HCT116 (cell line): ENCODE measurements at regions not wholly inside any gene's neighbourhood (a gene's known extent, or its start where the extent isn't known, plus 50 kb on each side); places are given as distances from the start of the nearest gene placed in this dataset.

Source experiments
- ATAC-seq: fragments of 200-7000 bp; cut with Tn5 transposase; 2 replicates; pipeline ENCODE4 v1.9.1; 2020; ENCODE audit warnings: mild to moderate bottlenecking, moderate library complexity
- BruUV-seq: library from RNA; stranded (reverse); fragments of 400-500 nt; replicated peaks from 2 replicates; lab custom pipeline; 2021; lab: Mats Ljungman, UMichigan
- CTCF ChIA-PET: fragments of 300-600 bp; sonication (Branson Sonifier 250); formaldehyde crosslinking; loops from one replicate; lab custom pipeline; 2021; ENCODE audit warnings: antibody characterized with exemption; lab: Charles Lee
- POLR2A ChIA-PET: fragments of 300-600, 350-600 bp; sonication (Branson Sonifier 250); formaldehyde crosslinking; loops from one replicate; lab custom pipeline; 2021; ENCODE audit warnings: antibody characterized with exemption; lab: Charles Lee
- RAD21 ChIA-PET, 2 experiments: fragments of 300-600 bp; sonication (Branson Sonifier 250); formaldehyde crosslinking; loops; one replicate each; lab custom pipeline; 2023; ENCODE audit warnings: low total read pairs in 2 of 2; ENCODE audit not compliant: uncharacterized antibody in 2 of 2, unreplicated experiment in 2 of 2, low non-redundant PET in 1 of 2; lab: Charles Lee
- DNase-seq: peaks from one replicate; pipeline ENCODE4 v3.0.0-alpha.2; 2010; ENCODE audit warnings: low read depth, low spot score
- H2AFZ ChIP-seq: fragments of 200-600 bp; shearing (Covaris generic), sonication (generic); 2 replicates; pipeline ENCODE4 v1.6.1; 2017; ENCODE audit warnings: low read depth, mixed run types, mixed read lengths, antibody characterized with exemption, low read length; ENCODE audit not compliant: poor library complexity, severe bottlenecking
- H3K27ac ChIP-seq: 2 replicates; pipeline ENCODE4 v1.5.1; 2012; ENCODE audit warnings: low read depth, low read length
- H3K27me3 ChIP-seq: fragments of 200-600 bp; sonication (generic); 2 replicates; pipeline ENCODE4 v1.6.1; 2016; ENCODE audit warnings: mixed run types, low read length, mixed read lengths; ENCODE audit not compliant: insufficient read depth
- H3K36me3 ChIP-seq, 2 experiments: fragments of 200-500 bp in 1 of 2; fragments of 200-600 bp in 1 of 2; sonication (Bioruptor generic) in 1 of 2; sonication (generic) in 1 of 2; 2 replicates each; pipeline versions ENCODE4 v1.5.1 to v1.6.1; 2014 to 2016; ENCODE audit warnings: low read length in 2 of 2, inconsistent platforms in 1 of 2, mixed read lengths in 1 of 2, mixed run types in 1 of 2; ENCODE audit not compliant: insufficient read depth in 2 of 2, control insufficient read depth in 1 of 2
- H3K4me1 ChIP-seq, 2 experiments: fragments of 200-600 bp in 1 of 2; sonication (generic) in 1 of 2; 2 replicates each; pipeline versions ENCODE4 v1.5.1 to v1.6.1; 2012 to 2017; ENCODE audit warnings: low read length in 2 of 2, inconsistent platforms in 1 of 2, mild to moderate bottlenecking in 1 of 2, mixed read lengths in 1 of 2, mixed run types in 1 of 2, moderate library complexity in 1 of 2; ENCODE audit not compliant: insufficient read depth in 2 of 2, control insufficient read depth in 1 of 2
- H3K4me2 ChIP-seq: fragments of 200-600 bp; sonication (generic); 2 replicates; pipeline ENCODE4 v1.6.1; 2017; ENCODE audit warnings: mixed run types, low read length, mixed read lengths
- H3K4me3 ChIP-seq, 2 experiments: fragments of 200-600 bp in 1 of 2; sonication (generic) in 1 of 2; replicated peaks in 1 of 2; 2 replicates each; pipeline ENCODE4 v1.5.1; 2011 to 2016; ENCODE audit warnings: low read length in 2 of 2, control low read depth in 1 of 2, low read depth in 1 of 2, mild to moderate bottlenecking in 1 of 2, mixed read lengths in 1 of 2, mixed run types in 1 of 2
- H3K79me2 ChIP-seq: fragments of 200-600 bp; sonication (generic); 2 replicates; pipeline ENCODE4 v1.6.1; 2017; ENCODE audit warnings: mild to moderate bottlenecking, mixed run types, low read length, moderate library complexity, mixed read lengths; ENCODE audit not compliant: insufficient read depth
- H3K9ac ChIP-seq: fragments of 200-600 bp; sonication (generic); 2 replicates; pipeline ENCODE4 v1.6.1; 2016; ENCODE audit warnings: low read length, mixed read lengths
- H3K9me2 ChIP-seq: fragments of 200-600 bp; sonication (generic), shearing (Covaris generic); 2 replicates; pipeline ENCODE4 v1.6.1; 2017; ENCODE audit warnings: mixed run types, mild to moderate bottlenecking, moderate library complexity; ENCODE audit not compliant: insufficient read depth
- H3K9me3 ChIP-seq, 2 experiments: fragments of 200-500 bp in 1 of 2; fragments of 200-600 bp in 1 of 2; sonication (Bioruptor generic) in 1 of 2; sonication (generic) in 1 of 2; 2 replicates each; pipeline ENCODE4 v1.6.1; 2014 to 2017; ENCODE audit warnings: low read length in 2 of 2, mixed read lengths in 2 of 2, inconsistent platforms in 1 of 2, low read depth in 1 of 2, mild to moderate bottlenecking in 1 of 2, mixed run types in 1 of 2, moderate library complexity in 1 of 2; ENCODE audit not compliant: control insufficient read depth in 1 of 2, insufficient read depth in 1 of 2
- H4K20me1 ChIP-seq: fragments of 200-600 bp; sonication (generic), shearing (Covaris generic); 2 replicates; pipeline ENCODE4 v1.6.1; 2017; ENCODE audit warnings: mixed run types, mild to moderate bottlenecking, moderate library complexity; ENCODE audit not compliant: insufficient read depth
- EGR1 ChIP-seq: IDR thresholded peaks from 2 replicates; pipeline ENCODE4 v1.6.1; 2012; ENCODE audit warnings: low read depth
- EZH2 ChIP-seq: fragments of 200-600 bp; sonication (generic); IDR thresholded peaks from 2 replicates; pipeline ENCODE4 v1.6.1; 2017; ENCODE audit warnings: antibody characterized with exemption, mixed run types
- EZH2phosphoT487 ChIP-seq: fragments of 200-600 bp; IDR thresholded peaks from 2 replicates; pipeline ENCODE4 v1.6.1; 2018; ENCODE audit warnings: antibody characterized with exemption, borderline replicate concordance
- FOSL1 ChIP-seq: IDR thresholded peaks from 2 replicates; pipeline ENCODE4 v1.6.1; 2012; ENCODE audit warnings: low read depth
- JUND ChIP-seq: IDR thresholded peaks from 2 replicates; pipeline ENCODE4 v1.6.1; 2012
- MAX ChIP-seq: IDR thresholded peaks from 2 replicates; pipeline ENCODE4 v1.6.1; 2012
- YY1 ChIP-seq: IDR thresholded peaks from 2 replicates; pipeline ENCODE4 v1.6.1; 2011; ENCODE audit warnings: low read length, low read depth, moderate library complexity, mild to moderate bottlenecking; ENCODE audit not compliant: insufficient replicate concordance; ENCODE audit errors: extremely low read depth
- ZBTB33 ChIP-seq: IDR thresholded peaks from 2 replicates; pipeline ENCODE4 v1.6.1; 2011; ENCODE audit warnings: mild to moderate bottlenecking, low read length, moderate library complexity; ENCODE audit not compliant: insufficient replicate concordance; ENCODE audit errors: extremely low read depth
- ZNF274 ChIP-seq: fragments of 200-500 bp; sonication (Bioruptor generic); IDR thresholded peaks from 2 replicates; pipeline ENCODE4 v1.6.1; 2014; ENCODE audit warnings: mild to moderate bottlenecking, low read depth, low read length, inconsistent platforms
- intact Hi-C: fragments of 100-400 bp; cut with micrococcal nuclease; formaldehyde crosslinking; loops from 2 replicates; pipeline ENCODE4 v1.10.0; 2022

- no peak for TF ChIP-seq MAX
Observed at GRCh38 chr16:55130911-55131310, 193.1 kb upstream of the IRX6 start (continued).

- H3K4me3 ChIP-seq = no peak overlapping the region
- ATAC-seq (no peak), DNase-seq (no peak)
- H3K36me3 ChIP-seq = no peaks in the 10 kb centered on the region
- no peaks in the 10 kb centered on the region for H3K9me2 ChIP-seq
- ChIA-PET RAD21 (no interaction called here), POLR2A (no interaction called here), CTCF (no interaction called here)
- intact Hi-C loops = no loop called here
- H2AFZ ChIP-seq = no peak overlapping the region
- no peak overlapping the region for H3K9ac ChIP-seq
- TF ChIP-seq EZH2 (no peak), JUND (no peak), ZNF274 (no peak), EZH2phosphoT487 (no peak), EGR1 (no peak), FOSL1 (no peak), YY1 (no peak), ZBTB33 (no peak)
- H3K4me1 ChIP-seq = no peaks in the 10 kb centered on the region
- no peak overlapping the region for H3K4me2 ChIP-seq
- no peaks in the 10 kb centered on the region for H3K9me3 ChIP-seq
- no peak overlapping the region for H3K27ac ChIP-seq
- H3K79me2 ChIP-seq = no peaks in the 10 kb centered on the region
- H3K27me3 ChIP-seq = peaks cover 13% of the 10 kb centered on the region; the same call in 1 of the 2 replicates
- H4K20me1 ChIP-seq = no peaks in the 10 kb centered on the region
- no TSS peak for BruUV-seq
Observed at GRCh38 chr16:55133654-55134053, 190.3 kb upstream of the IRX6 start.
